Astrocyte of the spinal cord (primary cell): ENCODE measurements at regions not wholly inside any gene's neighbourhood (a gene's known extent, or its start where the extent isn't known, plus 50 kb on each side); places are given as distances from the start of the nearest gene placed in this dataset.

Experiments used
- DNase-seq: peaks from one replicate; pipeline ENCODE4 v3.0.0; 2011; ENCODE audit warnings: low read depth, low spot score
- H3K4me3 ChIP-seq: 2 replicates; pipeline ENCODE4 v1.5.1; 2011; ENCODE audit warnings: low read depth, mild to moderate bottlenecking, low read length, moderate library complexity
- CTCF ChIP-seq: IDR thresholded peaks from 2 replicates; pipeline ENCODE4 v1.5.1; 2012; ENCODE audit warnings: low read depth, mild to moderate bottlenecking, low read length, inconsistent platforms
- in situ Hi-C: cut with HindIII; loops from 2 replicates; pipeline ENCODE4 v1.10.0; 2017; ENCODE audit warnings: low sequenced_read_pairs

GRCh38 chr1:5430136-5430535, 562.1 kb downstream of the NPHP4 start:
- no peak for DNase-seq
- TF ChIP-seq CTCF = no peak
- H3K4me3 ChIP-seq = no peak overlapping the region
- in situ Hi-C loops = no loop called here

- no peak overlapping the region for H3K4me3 ChIP-seq
- no peak for TF ChIP-seq CTCF
- DNase-seq = no peak
- in situ Hi-C loops = no loop called here
These were observed 563.9 kb downstream of the NPHP4 start for GRCh38 chr1:5428351-5428750.

- no peak for DNase-seq
- TF ChIP-seq CTCF = no peak
- no peak overlapping the region for H3K4me3 ChIP-seq
- in situ Hi-C loops = no loop called here
These were observed 565.1 kb downstream of the NPHP4 start for GRCh38 chr1:5427026-5427613.

DNA sequence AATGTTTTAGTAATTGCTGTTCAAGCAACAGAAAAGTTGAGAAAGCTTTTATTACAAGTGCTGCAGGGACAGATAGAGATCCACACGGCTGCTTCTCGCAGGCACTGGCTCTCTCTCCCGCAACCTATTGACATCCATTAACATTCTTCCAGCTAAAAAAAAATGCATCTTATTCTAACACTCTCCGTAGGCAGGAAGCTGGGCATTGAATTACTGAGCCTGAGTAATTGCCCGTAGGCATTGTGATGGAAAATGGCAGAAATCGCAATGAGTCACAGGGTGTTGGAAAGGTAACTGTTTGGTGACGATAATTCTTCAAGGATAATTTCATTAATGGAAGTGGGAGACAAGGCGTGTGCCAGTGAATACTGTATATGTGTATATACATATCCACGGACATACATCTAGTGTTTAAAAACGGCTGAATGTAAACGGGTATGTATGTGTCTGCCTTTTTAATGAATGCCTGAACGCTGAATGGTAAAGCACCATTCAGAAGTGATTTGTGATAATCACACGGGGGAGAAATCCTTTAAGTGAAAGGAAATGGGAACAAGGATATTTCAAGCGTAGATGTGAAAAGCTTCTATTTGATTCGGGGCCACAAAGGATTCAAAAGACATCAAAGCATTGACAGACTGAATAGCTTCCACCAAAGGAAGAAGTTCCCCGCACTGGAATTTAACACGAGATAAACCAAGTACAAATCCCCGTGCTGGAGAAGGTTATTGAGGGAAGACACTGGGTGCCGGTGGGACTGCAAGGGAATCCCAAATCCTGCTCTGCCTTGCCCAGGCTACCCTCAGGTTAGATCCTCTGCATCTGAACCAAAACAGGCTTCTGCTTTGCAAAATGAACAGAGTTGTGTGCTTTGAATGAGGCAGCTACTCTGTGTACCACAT, 567.2 kb downstream of the NPHP4 start:
- no peak for DNase-seq
- TF ChIP-seq CTCF = no peak
- no peak overlapping the region for H3K4me3 ChIP-seq
- in situ Hi-C loops = no loop called here

DNA sequence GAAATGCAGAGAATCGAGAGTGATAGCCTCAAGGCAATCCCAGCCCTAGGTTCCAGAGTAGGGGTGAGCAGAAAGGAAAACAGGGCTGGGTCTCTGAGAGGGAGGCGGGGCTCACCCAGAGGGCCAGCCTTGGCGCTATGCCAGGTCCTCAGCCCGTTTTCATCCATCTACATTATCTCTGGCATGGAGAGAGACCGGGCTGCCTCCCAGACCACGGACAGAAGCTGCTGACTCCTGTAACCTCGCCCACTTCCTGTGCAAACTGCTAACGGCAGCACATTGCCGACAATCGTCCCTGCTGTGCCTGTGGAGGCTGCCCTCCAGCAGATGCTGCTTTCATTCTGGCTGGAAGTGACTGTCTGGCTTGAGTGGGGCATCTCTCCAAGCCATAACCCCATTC, 569.1 kb downstream of the NPHP4 start:
- no peak for TF ChIP-seq CTCF
- no peak overlapping the region for H3K4me3 ChIP-seq
- no peak for DNase-seq

DNA sequence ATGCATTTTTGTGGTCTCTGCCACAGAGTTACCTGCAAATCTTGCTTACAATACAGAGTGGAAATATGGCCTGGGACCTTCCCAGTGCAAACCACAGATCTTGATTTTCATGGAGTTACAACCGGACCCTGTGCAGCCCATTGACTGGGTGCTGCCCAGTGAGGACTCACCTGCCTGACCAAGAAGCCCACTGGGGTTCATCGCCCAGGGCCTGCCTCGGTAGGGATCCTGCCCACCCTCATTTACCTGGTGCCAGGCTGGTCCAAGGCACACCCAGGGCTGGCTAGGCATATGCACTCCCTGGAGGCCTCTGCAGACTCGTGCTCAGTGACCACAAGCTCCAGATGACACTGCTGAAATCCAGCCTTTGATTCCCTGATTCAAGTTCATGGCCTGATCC, 572.7 kb downstream of the NPHP4 start:
- no peak for DNase-seq
- TF ChIP-seq CTCF = no peak
- H3K4me3 ChIP-seq = no peak overlapping the region
- in situ Hi-C loops = no loop called here

More for the DNA sequence above, 569.1 kb downstream of the NPHP4 start:
- in situ Hi-C loops = no loop called here
